ENCODE measurements at regions not wholly inside any gene's neighbourhood (a gene's known extent, or its start where the extent isn't known, plus 50 kb on each side); places are given as distances from the start of the nearest gene placed in this dataset.
"Not testable (repeated sequence)": the region's sequence is repeated elsewhere in the genome, so short reads cannot be mapped to it uniquely, and the experiment has no call there.

- FAIRE-seq; dilution Hi-C loops (cut with MboI; ENCODE audit: extremely low pct_ligation_motif_present, low sequenced_read_pairs); H3K4me3 ChIP-seq (ENCODE audit: control insufficient read depth in 2 of 3, extremely low read depth in 1 of 3, insufficient read depth in 2 of 3, low read depth in 1 of 3, low read length in 3 of 3); H4K20me1 ChIP-seq (ENCODE audit: control insufficient read depth, extremely low read depth, insufficient read depth, low read length); H3K9me1 ChIP-seq (ENCODE audit: control insufficient read depth, extremely low read depth, insufficient read depth, low read length); H2AFZ ChIP-seq (ENCODE audit: control insufficient read depth, low read length); H3K9ac ChIP-seq (ENCODE audit: control insufficient read depth, extremely low read depth, insufficient read depth, low read length); H3K4me2 ChIP-seq (ENCODE audit: control insufficient read depth, extremely low read depth, insufficient read depth, low read depth, low read length); H3K36me3 ChIP-seq (ENCODE audit: control insufficient read depth in 2 of 2, extremely low read depth in 1 of 2, insufficient read depth in 2 of 2, low read length in 2 of 2); H3K4me1 ChIP-seq (ENCODE audit: control insufficient read depth, extremely low read depth, insufficient read depth, low read length); H3K79me2 ChIP-seq (ENCODE audit: control insufficient read depth, insufficient read depth, low read length); DNase-seq (ENCODE audit: low read depth, low spot score); H3K27me3 ChIP-seq (ENCODE audit: control insufficient read depth, extremely low read depth, insufficient read depth, low read length); H3K27ac ChIP-seq (ENCODE audit: control insufficient read depth, insufficient read depth, low read length); H3K9me3 ChIP-seq (ENCODE audit: control insufficient read depth, low read depth, low read length): not testable (repeated sequence)
Measured at GRCh38 chr16:21539107-21539618, 60.2 kb upstream of the METTL9 start.

GRCh38 chr16:21540770-21541433 lies 58.5 kb upstream of the METTL9 start:
- H3K79me2 ChIP-seq (ENCODE audit: control insufficient read depth, insufficient read depth, low read length); H3K9ac ChIP-seq (ENCODE audit: control insufficient read depth, extremely low read depth, insufficient read depth, low read length); H3K9me1 ChIP-seq (ENCODE audit: control insufficient read depth, extremely low read depth, insufficient read depth, low read length); DNase-seq (ENCODE audit: low read depth, low spot score); dilution Hi-C loops (cut with MboI; ENCODE audit: extremely low pct_ligation_motif_present, low sequenced_read_pairs); H3K36me3 ChIP-seq (ENCODE audit: control insufficient read depth in 2 of 2, extremely low read depth in 1 of 2, insufficient read depth in 2 of 2, low read length in 2 of 2); H3K4me3 ChIP-seq (ENCODE audit: control insufficient read depth in 2 of 3, extremely low read depth in 1 of 3, insufficient read depth in 2 of 3, low read depth in 1 of 3, low read length in 3 of 3); H3K9me3 ChIP-seq (ENCODE audit: control insufficient read depth, low read depth, low read length); H3K27me3 ChIP-seq (ENCODE audit: control insufficient read depth, extremely low read depth, insufficient read depth, low read length); H3K27ac ChIP-seq (ENCODE audit: control insufficient read depth, insufficient read depth, low read length); H2AFZ ChIP-seq (ENCODE audit: control insufficient read depth, low read length); H3K4me1 ChIP-seq (ENCODE audit: control insufficient read depth, extremely low read depth, insufficient read depth, low read length); H4K20me1 ChIP-seq (ENCODE audit: control insufficient read depth, extremely low read depth, insufficient read depth, low read length); FAIRE-seq; H3K4me2 ChIP-seq (ENCODE audit: control insufficient read depth, extremely low read depth, insufficient read depth, low read depth, low read length): not testable (repeated sequence)

- H3K9ac ChIP-seq (ENCODE audit: control insufficient read depth, extremely low read depth, insufficient read depth, low read length); H3K4me3 ChIP-seq (ENCODE audit: control insufficient read depth in 2 of 3, extremely low read depth in 1 of 3, insufficient read depth in 2 of 3, low read depth in 1 of 3, low read length in 3 of 3); H2AFZ ChIP-seq (ENCODE audit: control insufficient read depth, low read length); H3K27ac ChIP-seq (ENCODE audit: control insufficient read depth, insufficient read depth, low read length); DNase-seq (ENCODE audit: low read depth, low spot score); H3K9me3 ChIP-seq (ENCODE audit: control insufficient read depth, low read depth, low read length); H3K4me2 ChIP-seq (ENCODE audit: control insufficient read depth, extremely low read depth, insufficient read depth, low read depth, low read length); H4K20me1 ChIP-seq (ENCODE audit: control insufficient read depth, extremely low read depth, insufficient read depth, low read length); H3K36me3 ChIP-seq (ENCODE audit: control insufficient read depth in 2 of 2, extremely low read depth in 1 of 2, insufficient read depth in 2 of 2, low read length in 2 of 2); FAIRE-seq; dilution Hi-C loops (cut with MboI; ENCODE audit: extremely low pct_ligation_motif_present, low sequenced_read_pairs); H3K27me3 ChIP-seq (ENCODE audit: control insufficient read depth, extremely low read depth, insufficient read depth, low read length); H3K9me1 ChIP-seq (ENCODE audit: control insufficient read depth, extremely low read depth, insufficient read depth, low read length); H3K4me1 ChIP-seq (ENCODE audit: control insufficient read depth, extremely low read depth, insufficient read depth, low read length); H3K79me2 ChIP-seq (ENCODE audit: control insufficient read depth, insufficient read depth, low read length): not testable (repeated sequence)
Measured at GRCh38 chr16:21541611-21542051, 57.7 kb upstream of the METTL9 start.

- H2AFZ ChIP-seq (ENCODE audit: control insufficient read depth, low read length); dilution Hi-C loops (cut with MboI; ENCODE audit: extremely low pct_ligation_motif_present, low sequenced_read_pairs); H3K27ac ChIP-seq (ENCODE audit: control insufficient read depth, insufficient read depth, low read length); H3K9me3 ChIP-seq (ENCODE audit: control insufficient read depth, low read depth, low read length); H3K9ac ChIP-seq (ENCODE audit: control insufficient read depth, extremely low read depth, insufficient read depth, low read length); FAIRE-seq; H3K4me2 ChIP-seq (ENCODE audit: control insufficient read depth, extremely low read depth, insufficient read depth, low read depth, low read length); H3K27me3 ChIP-seq (ENCODE audit: control insufficient read depth, extremely low read depth, insufficient read depth, low read length); H3K36me3 ChIP-seq (ENCODE audit: control insufficient read depth in 2 of 2, extremely low read depth in 1 of 2, insufficient read depth in 2 of 2, low read length in 2 of 2); H3K4me3 ChIP-seq (ENCODE audit: control insufficient read depth in 2 of 3, extremely low read depth in 1 of 3, insufficient read depth in 2 of 3, low read depth in 1 of 3, low read length in 3 of 3); H3K9me1 ChIP-seq (ENCODE audit: control insufficient read depth, extremely low read depth, insufficient read depth, low read length); H3K79me2 ChIP-seq (ENCODE audit: control insufficient read depth, insufficient read depth, low read length); H4K20me1 ChIP-seq (ENCODE audit: control insufficient read depth, extremely low read depth, insufficient read depth, low read length); H3K4me1 ChIP-seq (ENCODE audit: control insufficient read depth, extremely low read depth, insufficient read depth, low read length); DNase-seq (ENCODE audit: low read depth, low spot score): not testable (repeated sequence)
Measured at GRCh38 chr16:21542075-21542474, 57.3 kb upstream of the METTL9 start.

- H3K79me2 ChIP-seq (ENCODE audit: control insufficient read depth, insufficient read depth, low read length); DNase-seq (ENCODE audit: low read depth, low spot score); H3K4me3 ChIP-seq (ENCODE audit: control insufficient read depth in 2 of 3, extremely low read depth in 1 of 3, insufficient read depth in 2 of 3, low read depth in 1 of 3, low read length in 3 of 3); H3K36me3 ChIP-seq (ENCODE audit: control insufficient read depth in 2 of 2, extremely low read depth in 1 of 2, insufficient read depth in 2 of 2, low read length in 2 of 2); H3K4me2 ChIP-seq (ENCODE audit: control insufficient read depth, extremely low read depth, insufficient read depth, low read depth, low read length); H4K20me1 ChIP-seq (ENCODE audit: control insufficient read depth, extremely low read depth, insufficient read depth, low read length); H3K4me1 ChIP-seq (ENCODE audit: control insufficient read depth, extremely low read depth, insufficient read depth, low read length); H3K9ac ChIP-seq (ENCODE audit: control insufficient read depth, extremely low read depth, insufficient read depth, low read length); H3K27me3 ChIP-seq (ENCODE audit: control insufficient read depth, extremely low read depth, insufficient read depth, low read length); H3K9me3 ChIP-seq (ENCODE audit: control insufficient read depth, low read depth, low read length); H3K9me1 ChIP-seq (ENCODE audit: control insufficient read depth, extremely low read depth, insufficient read depth, low read length); dilution Hi-C loops (cut with MboI; ENCODE audit: extremely low pct_ligation_motif_present, low sequenced_read_pairs); FAIRE-seq; H3K27ac ChIP-seq (ENCODE audit: control insufficient read depth, insufficient read depth, low read length); H2AFZ ChIP-seq (ENCODE audit: control insufficient read depth, low read length): not testable (repeated sequence)
Measured at GRCh38 chr16:21542491-21543124, 56.8 kb upstream of the METTL9 start.
